Endothelial cell (in vitro differentiated cells): ENCODE measurements at regions not wholly inside any gene's neighbourhood (a gene's known extent, or its start where the extent isn't known, plus 50 kb on each side); places are given as distances from the start of the nearest gene placed in this dataset.
"Not testable (repeated sequence)": the region's sequence is repeated elsewhere in the genome, so short reads cannot be mapped to it uniquely, and the experiment has no call there.

Experiments
- DNase-seq: peaks from one replicate; pipeline ENCODE4 v3.0.0; 2021; ENCODE audit warnings: low spot score
- H3K27ac Mint-ChIP-seq: one replicate; pipeline ENCODE4 v1.8.0; 2021; ENCODE audit warnings: mixed read lengths, inconsistent platforms; ENCODE audit not compliant: unreplicated experiment
- H3K27me3 Mint-ChIP-seq: one replicate; pipeline ENCODE4 v1.8.0; 2021; ENCODE audit warnings: mild to moderate bottlenecking, moderate library complexity, mixed read lengths, inconsistent platforms; ENCODE audit not compliant: unreplicated experiment
- H3K36me3 Mint-ChIP-seq: one replicate; pipeline ENCODE4 v1.8.0; 2021; ENCODE audit warnings: mild to moderate bottlenecking, low read depth, mixed read lengths, inconsistent platforms; ENCODE audit not compliant: unreplicated experiment
- H3K4me1 Mint-ChIP-seq: one replicate; pipeline ENCODE4 v1.8.0; 2021; ENCODE audit warnings: mild to moderate bottlenecking, mixed read lengths, inconsistent platforms; ENCODE audit not compliant: unreplicated experiment
- H3K4me3 Mint-ChIP-seq: one replicate; pipeline ENCODE4 v1.8.0; 2021; ENCODE audit warnings: mild to moderate bottlenecking, mixed read lengths, inconsistent platforms; ENCODE audit not compliant: unreplicated experiment
- H3K9me3 Mint-ChIP-seq: one replicate; pipeline ENCODE4 v1.8.0; 2021; ENCODE audit warnings: mixed read lengths, inconsistent platforms; ENCODE audit not compliant: unreplicated experiment
- TF ChIP-seq, protein P1 (sequence below): fragments of 200-600 bp; sonication (generic); IDR thresholded peaks from one replicate; pipeline ENCODE4 v1.5.0; 2021; ENCODE audit warnings: antibody characterized with exemption; ENCODE audit not compliant: unreplicated experiment

DNA sequence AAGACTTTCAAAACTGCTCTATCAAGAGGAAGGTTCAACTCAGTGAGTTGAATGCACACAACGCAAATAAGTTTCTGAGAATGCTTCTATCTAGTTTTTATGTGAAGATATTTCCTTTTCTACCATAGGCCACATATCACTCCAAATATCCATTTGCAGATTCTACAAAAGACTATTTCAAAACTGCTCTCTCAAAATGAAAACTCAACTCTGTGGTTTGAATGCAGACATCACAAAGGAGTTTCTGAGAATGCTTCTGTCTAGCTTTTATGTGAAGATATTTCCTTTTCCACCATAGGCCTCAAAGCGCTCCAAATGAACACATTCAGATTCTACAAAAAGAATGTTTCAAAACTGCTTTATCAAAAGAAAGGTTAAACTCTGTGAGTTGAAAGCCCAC, 1093.1 kb upstream of the DEFB115 start:
- not testable (repeated sequence) for H3K36me3 Mint-ChIP-seq, H3K27me3 Mint-ChIP-seq, H3K9me3 Mint-ChIP-seq, H3K4me1 Mint-ChIP-seq, H3K27ac Mint-ChIP-seq, DNase-seq, H3K4me3 Mint-ChIP-seq

DNA sequence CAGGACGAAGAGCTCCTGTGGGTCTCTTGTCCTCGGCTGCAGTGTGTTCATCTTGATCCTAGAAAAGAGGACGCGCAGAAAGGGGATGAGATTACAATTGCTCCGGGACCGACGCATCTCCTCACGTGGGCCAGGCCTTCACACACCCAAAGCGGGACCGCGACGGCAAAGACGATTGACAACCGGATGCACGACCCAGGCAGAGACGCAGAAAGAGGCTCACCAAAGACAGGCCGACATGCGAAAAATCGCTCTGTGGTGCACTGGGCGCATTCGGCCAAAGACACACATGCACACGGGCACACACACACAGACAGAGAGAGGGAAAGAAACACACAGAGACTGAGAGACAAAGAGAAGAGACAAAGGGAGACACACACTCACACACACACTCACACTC, 1089.9 kb upstream of the DEFB115 start:
- H3K4me3 Mint-ChIP-seq = no peak overlapping the region
- peaks cover 5% of the 10 kb centered on the region for H3K27me3 Mint-ChIP-seq
- H3K4me1 Mint-ChIP-seq = no peaks in the 10 kb centered on the region
- H3K36me3 Mint-ChIP-seq = no peaks in the 10 kb centered on the region
- no peaks in the 10 kb centered on the region for H3K9me3 Mint-ChIP-seq
- DNase-seq = no peak
- TF ChIP-seq, protein P1, sequence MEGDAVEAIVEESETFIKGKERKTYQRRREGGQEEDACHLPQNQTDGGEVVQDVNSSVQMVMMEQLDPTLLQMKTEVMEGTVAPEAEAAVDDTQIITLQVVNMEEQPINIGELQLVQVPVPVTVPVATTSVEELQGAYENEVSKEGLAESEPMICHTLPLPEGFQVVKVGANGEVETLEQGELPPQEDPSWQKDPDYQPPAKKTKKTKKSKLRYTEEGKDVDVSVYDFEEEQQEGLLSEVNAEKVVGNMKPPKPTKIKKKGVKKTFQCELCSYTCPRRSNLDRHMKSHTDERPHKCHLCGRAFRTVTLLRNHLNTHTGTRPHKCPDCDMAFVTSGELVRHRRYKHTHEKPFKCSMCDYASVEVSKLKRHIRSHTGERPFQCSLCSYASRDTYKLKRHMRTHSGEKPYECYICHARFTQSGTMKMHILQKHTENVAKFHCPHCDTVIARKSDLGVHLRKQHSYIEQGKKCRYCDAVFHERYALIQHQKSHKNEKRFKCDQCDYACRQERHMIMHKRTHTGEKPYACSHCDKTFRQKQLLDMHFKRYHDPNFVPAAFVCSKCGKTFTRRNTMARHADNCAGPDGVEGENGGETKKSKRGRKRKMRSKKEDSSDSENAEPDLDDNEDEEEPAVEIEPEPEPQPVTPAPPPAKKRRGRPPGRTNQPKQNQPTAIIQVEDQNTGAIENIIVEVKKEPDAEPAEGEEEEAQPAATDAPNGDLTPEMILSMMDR = no peak
- H3K27ac Mint-ChIP-seq = no peak overlapping the region

DNA sequence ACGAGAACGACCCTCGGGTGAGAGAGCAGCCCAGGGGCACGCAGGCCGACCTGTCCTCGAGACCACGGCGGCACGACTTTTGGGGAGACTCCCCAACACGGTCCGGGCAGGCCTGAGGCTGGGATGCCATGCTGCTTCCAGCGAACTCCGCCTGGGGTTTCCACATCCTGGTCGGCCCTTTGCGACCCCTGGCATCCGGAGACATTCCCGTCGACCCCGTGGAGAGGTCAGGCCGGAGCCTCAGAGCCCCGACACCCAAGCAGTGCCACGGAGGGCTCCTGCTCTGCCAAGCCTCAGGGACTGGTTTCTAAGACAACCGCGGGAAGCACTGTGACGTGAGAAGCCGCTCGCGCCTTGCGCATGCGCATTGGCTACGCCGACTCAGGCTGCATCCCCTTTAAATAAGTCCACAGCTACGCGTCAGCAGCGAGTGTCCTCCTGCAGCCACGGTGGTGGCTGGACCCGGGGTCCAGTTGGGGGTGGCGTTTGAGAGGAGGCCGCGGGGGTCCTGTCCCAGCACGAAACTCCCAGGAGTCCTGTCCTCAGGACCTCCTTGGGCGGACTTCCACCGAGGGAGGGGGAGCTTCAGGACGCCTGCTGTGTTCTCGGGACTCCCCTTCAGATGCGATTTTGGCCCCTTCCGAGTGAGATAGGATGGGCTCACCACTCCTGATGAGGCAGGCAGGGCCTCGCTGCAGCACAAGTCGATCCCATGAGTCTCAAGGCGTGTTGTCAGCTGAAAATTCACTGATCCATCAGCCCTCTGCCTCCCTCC, 1089.3 kb upstream of the DEFB115 start:
- H3K27me3 Mint-ChIP-seq = peaks cover 5% of the 10 kb centered on the region
- no peaks in the 10 kb centered on the region for H3K4me1 Mint-ChIP-seq
- DNase-seq = no peak
- H3K9me3 Mint-ChIP-seq = no peaks in the 10 kb centered on the region
- no peak overlapping the region for H3K4me3 Mint-ChIP-seq
- no peaks in the 10 kb centered on the region for H3K36me3 Mint-ChIP-seq
- TF ChIP-seq, protein P1 = no peak
- no peak overlapping the region for H3K27ac Mint-ChIP-seq

- Mint-ChIP-seq H3K36me3 (no peaks in the 10 kb centered on the region), H3K4me1 (no peaks in the 10 kb centered on the region), H3K4me3 (no peak overlapping the region), H3K9me3 (no peaks in the 10 kb centered on the region), H3K27ac (no peak overlapping the region), H3K27me3 (peaks cover 3% of the 10 kb centered on the region)
- no peak for DNase-seq
- TF ChIP-seq, protein P1 = no peak
Measured at GRCh38 chr20:30168800-30169138, 1088.7 kb upstream of the DEFB115 start.

- Mint-ChIP-seq H3K27ac (no peak overlapping the region), H3K36me3 (no peaks in the 10 kb centered on the region), H3K4me3 (no peak overlapping the region), H3K9me3 (no peaks in the 10 kb centered on the region), H3K27me3 (no peaks in the 10 kb centered on the region), H3K4me1 (no peaks in the 10 kb centered on the region)
- DNase-seq = no peak
- TF ChIP-seq, protein P1 = no peak
Measured at GRCh38 chr20:30175681-30176080, 1081.8 kb upstream of the DEFB115 start.

DNA sequence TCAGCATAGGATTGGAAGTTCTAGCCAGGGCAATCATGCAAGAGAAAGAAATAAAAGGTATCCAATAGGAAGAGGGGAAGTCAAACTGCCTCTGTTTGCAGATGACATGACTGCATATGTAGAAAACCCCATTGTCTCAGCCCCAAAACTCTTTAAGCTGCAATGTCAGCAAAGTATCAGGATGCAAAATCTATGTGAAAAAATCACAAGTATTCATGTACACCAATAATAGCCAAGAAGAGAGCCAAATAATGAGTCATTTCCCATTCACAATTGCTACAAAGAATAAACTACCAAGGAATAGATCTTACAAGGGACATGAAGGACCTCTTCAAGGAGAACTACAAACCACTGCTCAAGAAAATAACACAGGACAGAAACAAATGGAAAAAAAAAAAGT, 1074.3 kb upstream of the DEFB115 start:
- not testable (repeated sequence) for DNase-seq, H3K27ac Mint-ChIP-seq, H3K4me3 Mint-ChIP-seq, H3K27me3 Mint-ChIP-seq, H3K36me3 Mint-ChIP-seq, H3K9me3 Mint-ChIP-seq, H3K4me1 Mint-ChIP-seq

DNA sequence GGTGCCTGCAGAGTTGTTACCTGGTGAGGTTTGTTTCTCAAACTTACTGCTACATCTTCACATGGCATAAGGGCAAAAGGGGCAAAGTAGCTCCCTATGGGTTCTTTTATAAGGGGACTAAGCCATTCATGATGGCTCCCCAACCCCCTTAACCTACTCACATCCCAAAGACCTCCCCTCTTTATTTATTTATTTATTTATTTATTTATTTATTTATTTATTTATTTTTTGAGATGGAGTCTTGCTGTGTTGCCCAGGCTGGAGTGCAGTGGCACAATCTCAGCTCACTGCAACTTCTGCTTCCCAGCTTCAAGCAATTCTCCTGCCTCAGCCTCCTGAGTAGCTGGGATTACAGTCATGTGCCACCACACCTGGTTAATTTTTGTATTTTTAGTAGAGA, 1065.7 kb upstream of the DEFB115 start:
- H3K4me1 Mint-ChIP-seq, DNase-seq, H3K27ac Mint-ChIP-seq, H3K9me3 Mint-ChIP-seq, H3K27me3 Mint-ChIP-seq, H3K4me3 Mint-ChIP-seq, H3K36me3 Mint-ChIP-seq: not testable (repeated sequence)

DNA sequence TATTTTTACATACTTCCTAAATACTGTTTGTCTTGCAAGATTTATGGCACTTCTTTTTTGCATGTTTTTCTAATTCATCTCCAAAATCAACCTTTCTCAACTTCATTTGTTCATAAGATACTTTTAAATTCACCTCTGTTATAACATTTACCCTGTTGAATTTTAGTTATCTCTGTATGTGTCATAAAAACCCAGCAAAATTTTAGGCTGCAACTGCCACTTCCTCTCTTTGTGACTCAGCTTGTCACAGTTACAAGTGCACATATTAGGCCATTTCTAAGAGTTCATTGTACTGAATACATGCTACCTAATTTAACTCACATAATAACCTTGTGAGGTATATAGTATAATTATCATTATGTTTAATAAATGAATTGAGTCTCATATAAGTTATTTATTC, 1023.0 kb upstream of the DEFB115 start:
- H3K27me3 Mint-ChIP-seq, H3K27ac Mint-ChIP-seq, H3K4me3 Mint-ChIP-seq, H3K9me3 Mint-ChIP-seq, H3K36me3 Mint-ChIP-seq, DNase-seq, H3K4me1 Mint-ChIP-seq: not testable (repeated sequence)

- H3K27me3 Mint-ChIP-seq, H3K4me1 Mint-ChIP-seq: not testable (repeated sequence)
Measured at GRCh38 chr20:30275073-30275472, 982.4 kb upstream of the DEFB115 start.

More at GRCh38 chr20:30275073-30275472, 982.4 kb upstream of the DEFB115 start:
- not testable (repeated sequence) for H3K4me3 Mint-ChIP-seq, H3K36me3 Mint-ChIP-seq, H3K9me3 Mint-ChIP-seq, DNase-seq, H3K27ac Mint-ChIP-seq
